GM18873 (cell line): ENCODE measurements at regions not wholly inside any gene's neighbourhood (a gene's known extent, or its start where the extent isn't known, plus 50 kb on each side); places are given as distances from the start of the nearest gene placed in this dataset.

Experiments used
- ATAC-seq: cut with Tn5 transposase; IDR thresholded peaks from one replicate; pipeline ENCODE4 v1.9.1; 2021; ENCODE audit warnings: mild to moderate bottlenecking, moderate library complexity, moderate number of reproducible peaks; ENCODE audit not compliant: unreplicated experiment, low FRiP score

GRCh38 chr3:106756901-106757300, 620.3 kb upstream of the CCDC54 start:
- no peak for ATAC-seq

- ATAC-seq, result no peak
Observed at GRCh38 chr3:106758459-106758858, 618.8 kb upstream of the CCDC54 start.

- no peak for ATAC-seq
Observed at GRCh38 chr3:106759731-106760130, 617.5 kb upstream of the CCDC54 start.

- ATAC-seq, result no peak
Observed at GRCh38 chr3:106765342-106765741, 611.9 kb upstream of the CCDC54 start.

- ATAC-seq, result no peak
Observed at GRCh38 chr3:106768941-106769480, 608.2 kb upstream of the CCDC54 start.

- no peak for ATAC-seq
Observed at GRCh38 chr3:106773795-106774194, 603.4 kb upstream of the CCDC54 start.

GRCh38 chr3:106783231-106783630, 594.0 kb upstream of the CCDC54 start:
- ATAC-seq, result no peak

GRCh38 chr3:106789276-106789675, 588.0 kb upstream of the CCDC54 start:
- no peak for ATAC-seq

- no peak for ATAC-seq
Observed at GRCh38 chr3:106792716-106793115, 584.5 kb upstream of the CCDC54 start.

- no peak for ATAC-seq
Observed at GRCh38 chr3:106794442-106794841, 582.8 kb upstream of the CCDC54 start.

GRCh38 chr3:106795553-106795952, 581.7 kb upstream of the CCDC54 start:
- no peak for ATAC-seq

- no peak for ATAC-seq
Observed at GRCh38 chr3:106797461-106797860, 579.8 kb upstream of the CCDC54 start.

- ATAC-seq, result no peak
Observed at GRCh38 chr3:106805625-106806024, 571.6 kb upstream of the CCDC54 start.

- ATAC-seq, result no peak
Observed at GRCh38 chr3:106806964-106807363, 570.3 kb upstream of the CCDC54 start.

- no peak for ATAC-seq
Observed at GRCh38 chr3:106809041-106809440, 568.2 kb upstream of the CCDC54 start.

- ATAC-seq, result no peak
Observed at GRCh38 chr3:106809623-106810299, 567.5 kb upstream of the CCDC54 start.

GRCh38 chr3:106810300-106810875, 566.9 kb upstream of the CCDC54 start:
- no peak for ATAC-seq

- no peak for ATAC-seq
Observed at GRCh38 chr3:106811376-106811775, 565.9 kb upstream of the CCDC54 start.

GRCh38 chr3:106813742-106814141, 563.5 kb upstream of the CCDC54 start:
- ATAC-seq, result no peak

- no peak for ATAC-seq
Observed at GRCh38 chr3:106814231-106814630, 563.0 kb upstream of the CCDC54 start.

GRCh38 chr3:106816838-106817237, 560.4 kb upstream of the CCDC54 start:
- no peak for ATAC-seq

GRCh38 chr3:106817706-106818105, 559.5 kb upstream of the CCDC54 start:
- no peak for ATAC-seq
